ENCODE measurements at regions not wholly inside any gene's neighbourhood (a gene's known extent, or its start where the extent isn't known, plus 50 kb on each side); places are given as distances from the start of the nearest gene placed in this dataset.
A peak's percentile ranks its signal among the peaks of the same experiment; 100 is the strongest.

- H3K27ac ChIP-seq (ENCODE audit: low read depth, low read length): no peak overlapping the region
- CTCF ChIA-PET: interaction anchor here (0.7 to 1.2 kb wide), 2 partner anchors 17 to 88 kb away, joined by 3 to 4 read pairs; no protein-coding TSS in a partner anchor
- POLR2A ChIA-PET: interaction anchor here (2.1 kb wide), 1 partner anchor 108 kb away, joined by 27 read pairs; the partner anchor contains the start of gene MBNL1
- no peak for DNase-seq (ENCODE audit: low read depth, low spot score)
- no peak overlapping the region for H3K4me3 ChIP-seq (ENCODE audit: low read depth, low read length)
- no peaks in the 10 kb centered on the region for H3K9me3 ChIP-seq (ENCODE audit: control insufficient read depth, insufficient read depth, low read length)
- no peaks in the 10 kb centered on the region for H3K27me3 ChIP-seq (ENCODE audit: control insufficient read depth, insufficient read depth, low read length)
- no peak for TF ChIP-seq CTCF (IDR thresholded peaks at IDR 0.05; ENCODE audit: low read depth, low read length)
Observed at GRCh38 chr3:152160350-152161011, 108.2 kb upstream of the MBNL1 start.

GRCh38 chr3:152172460-152172859, 96.3 kb upstream of the MBNL1 start:
- no peak overlapping the region for H3K27ac ChIP-seq (ENCODE audit: low read depth, low read length)
- TF ChIP-seq CTCF (IDR thresholded peaks at IDR 0.05; ENCODE audit: low read depth, low read length): no peak
- DNase-seq (ENCODE audit: low read depth, low spot score): no peak
- H3K4me3 ChIP-seq (ENCODE audit: low read depth, low read length): no peak overlapping the region
- no peaks in the 10 kb centered on the region for H3K9me3 ChIP-seq (ENCODE audit: control insufficient read depth, insufficient read depth, low read length)
- ChIA-PET POLR2A (interaction anchor here (0.5 to 0.6 kb wide), 2 partner anchors 13 to 159 kb away, joined by 3 read pairs; no protein-coding TSS in a partner anchor), CTCF (no interaction called here)
- H3K27me3 ChIP-seq (ENCODE audit: control insufficient read depth, insufficient read depth, low read length): no peaks in the 10 kb centered on the region

GRCh38 chr3:152173627-152174026, 95.1 kb upstream of the MBNL1 start:
- no peak for DNase-seq (ENCODE audit: low read depth, low spot score)
- ChIA-PET POLR2A (no interaction called here), CTCF (no interaction called here)
- no peak overlapping the region for H3K4me3 ChIP-seq (ENCODE audit: low read depth, low read length)
- H3K27ac ChIP-seq (ENCODE audit: low read depth, low read length): no peak overlapping the region
- H3K27me3 ChIP-seq (ENCODE audit: control insufficient read depth, insufficient read depth, low read length): no peaks in the 10 kb centered on the region
- H3K9me3 ChIP-seq (ENCODE audit: control insufficient read depth, insufficient read depth, low read length): no peaks in the 10 kb centered on the region
- TF ChIP-seq CTCF (IDR thresholded peaks at IDR 0.05; ENCODE audit: low read depth, low read length): no peak

- POLR2A ChIA-PET: interaction anchor here (0.6 to 1.1 kb wide), 2 partner anchors 16 to 92 kb away, joined by 3 to 7 read pairs; no protein-coding TSS in a partner anchor
- DNase-seq (ENCODE audit: low read depth, low spot score): no peak
- no peak overlapping the region for H3K4me3 ChIP-seq (ENCODE audit: low read depth, low read length)
- H3K27ac ChIP-seq (ENCODE audit: low read depth, low read length): no peak overlapping the region
- no peaks in the 10 kb centered on the region for H3K9me3 ChIP-seq (ENCODE audit: control insufficient read depth, insufficient read depth, low read length)
- CTCF ChIA-PET: interaction anchor here (0.6 kb wide), 1 partner anchor 9 kb away, joined by 3 read pairs; no protein-coding TSS in a partner anchor
- TF ChIP-seq CTCF (IDR thresholded peaks at IDR 0.05; ENCODE audit: low read depth, low read length): no peak
- H3K27me3 ChIP-seq (ENCODE audit: control insufficient read depth, insufficient read depth, low read length): no peaks in the 10 kb centered on the region
Observed at GRCh38 chr3:152174876-152175527, 93.7 kb upstream of the MBNL1 start.

GRCh38 chr3:152175528-152175889, 93.2 kb upstream of the MBNL1 start:
- H3K4me3 ChIP-seq (ENCODE audit: low read depth, low read length): no peak overlapping the region
- TF ChIP-seq CTCF (IDR thresholded peaks at IDR 0.05; ENCODE audit: low read depth, low read length): no peak
- POLR2A ChIA-PET: interaction anchor here (0.6 to 1.1 kb wide), 2 partner anchors 16 to 92 kb away, joined by 3 to 7 read pairs; no protein-coding TSS in a partner anchor
- CTCF ChIA-PET: interaction anchor here (0.6 to 1.6 kb wide), 2 partner anchors 8 to 10 kb away, joined by 3 to 4 read pairs; no protein-coding TSS in a partner anchor
- no peaks in the 10 kb centered on the region for H3K9me3 ChIP-seq (ENCODE audit: control insufficient read depth, insufficient read depth, low read length)
- no peaks in the 10 kb centered on the region for H3K27me3 ChIP-seq (ENCODE audit: control insufficient read depth, insufficient read depth, low read length)
- DNase-seq (ENCODE audit: low read depth, low spot score): peak; percentile 78
- H3K27ac ChIP-seq (ENCODE audit: low read depth, low read length): no peak overlapping the region
